Activated CD8-positive, alpha-beta T cell treated with anti-CD3 and anti-CD28 coated beads for 36 hours (primary cell): ENCODE measurements at regions not wholly inside any gene's neighbourhood (a gene's known extent, or its start where the extent isn't known, plus 50 kb on each side); places are given as distances from the start of the nearest gene placed in this dataset.

ENCODE experiments used
- ATAC-seq: fragments of 200-7000 bp; cut with Tn5 transposase; one replicate; pipeline ENCODE4 v1.10.0; 2021; ENCODE audit warnings: mild to moderate bottlenecking, moderate library complexity
- CTCF ChIA-PET: fragments of 350-600 bp; sonication (Branson Sonifier 250); formaldehyde crosslinking; loops from one replicate; lab custom pipeline; 2021; ENCODE audit warnings: antibody characterized with exemption; lab: Charles Lee
- POLR2A ChIA-PET: fragments of 350-600 bp; sonication (Branson Sonifier 250); formaldehyde crosslinking; loops from one replicate; lab custom pipeline; 2021; ENCODE audit warnings: antibody characterized with exemption; lab: Charles Lee
- DNase-seq: peaks from one replicate; pipeline ENCODE4 v3.0.0-alpha.2; 2020
- H3K27ac Mint-ChIP-seq: one replicate; pipeline ENCODE4 v1.8.0; 2021; ENCODE audit warnings: mild to moderate bottlenecking, mixed read lengths
- H3K27me3 Mint-ChIP-seq: one replicate; pipeline ENCODE4 v1.8.0; 2021; ENCODE audit warnings: mixed read lengths
- H3K36me3 Mint-ChIP-seq: one replicate; pipeline ENCODE4 v1.8.0; 2021; ENCODE audit warnings: low read depth, mixed read lengths
- H3K4me1 Mint-ChIP-seq: one replicate; pipeline ENCODE4 v1.8.0; 2021; ENCODE audit warnings: low read depth, mixed read lengths
- H3K4me3 Mint-ChIP-seq: one replicate; pipeline ENCODE4 v1.8.0; 2021; ENCODE audit warnings: mild to moderate bottlenecking, moderate library complexity, mixed read lengths
- H3K9me3 Mint-ChIP-seq: one replicate; pipeline ENCODE4 v1.8.0; 2021; ENCODE audit warnings: mixed read lengths
- CTCF ChIP-seq: fragments of 200-600 bp; IDR thresholded peaks from one replicate; pipeline ENCODE4 v1.8.0; 2022; ENCODE audit warnings: antibody characterized with exemption, mild to moderate bottlenecking
- intact Hi-C: fragments of 100-400 bp; cut with micrococcal nuclease; formaldehyde crosslinking; loops from one replicate; pipeline ENCODE4 v1.10.0; 2022

GRCh38 chr15:85976986-85977385 lies 102.7 kb upstream of the AGBL1 start:
- TF ChIP-seq CTCF: no peak
- Mint-ChIP-seq H3K36me3 (no peaks in the 10 kb centered on the region), H3K9me3 (peaks cover 6% of the 10 kb centered on the region), H3K27ac (no peak overlapping the region), H3K27me3 (peaks cover 9% of the 10 kb centered on the region), H3K4me1 (no peaks in the 10 kb centered on the region), H3K4me3 (no peak overlapping the region)
- ChIA-PET CTCF (no interaction called here), POLR2A (no interaction called here)
- DNase-seq: no peak
- ATAC-seq: no peak
- intact Hi-C loops: no loop called here

- intact Hi-C loops: no loop called here
- TF ChIP-seq CTCF: no peak
- no peaks in the 10 kb centered on the region for H3K36me3 Mint-ChIP-seq
- no peak overlapping the region for H3K4me3 Mint-ChIP-seq
- peaks cover 6% of the 10 kb centered on the region for H3K9me3 Mint-ChIP-seq
- no peak overlapping the region for H3K27ac Mint-ChIP-seq
- ChIA-PET CTCF (no interaction called here), POLR2A (no interaction called here)
- no peak for ATAC-seq
- peaks cover 9% of the 10 kb centered on the region for H3K27me3 Mint-ChIP-seq
- H3K4me1 Mint-ChIP-seq: no peaks in the 10 kb centered on the region
- DNase-seq: no peak
These were observed 102.1 kb upstream of the AGBL1 start for GRCh38 chr15:85977586-85977985.

GRCh38 chr15:85979929-85980328 lies 99.7 kb upstream of the AGBL1 start:
- Mint-ChIP-seq H3K27ac (no peak overlapping the region), H3K27me3 (peaks cover 7% of the 10 kb centered on the region), H3K4me1 (no peaks in the 10 kb centered on the region), H3K4me3 (no peak overlapping the region), H3K36me3 (no peaks in the 10 kb centered on the region), H3K9me3 (peaks cover 6% of the 10 kb centered on the region)
- DNase-seq (no peak), ATAC-seq (no peak)
- no peak for TF ChIP-seq CTCF
- POLR2A ChIA-PET: no interaction called here
- intact Hi-C loops: no loop called here
- CTCF ChIA-PET: no interaction called here

- ATAC-seq (no peak), DNase-seq (no peak)
- CTCF ChIA-PET: no interaction called here
- Mint-ChIP-seq H3K4me1 (no peaks in the 10 kb centered on the region), H3K9me3 (peaks cover 5% of the 10 kb centered on the region), H3K36me3 (no peaks in the 10 kb centered on the region), H3K27me3 (peaks cover 7% of the 10 kb centered on the region), H3K4me3 (no peak overlapping the region), H3K27ac (no peak overlapping the region)
- POLR2A ChIA-PET: no interaction called here
- intact Hi-C loops: no loop called here
- no peak for TF ChIP-seq CTCF
These were observed 98.7 kb upstream of the AGBL1 start for GRCh38 chr15:85980946-85981345.

- Mint-ChIP-seq H3K9me3 (no peaks in the 10 kb centered on the region), H3K27me3 (peaks cover 1% of the 10 kb centered on the region), H3K4me3 (no peak overlapping the region), H3K4me1 (no peaks in the 10 kb centered on the region), H3K27ac (no peak overlapping the region), H3K36me3 (no peaks in the 10 kb centered on the region)
- ChIA-PET POLR2A (no interaction called here), CTCF (interaction anchor here (0.8 kb wide), 1 partner anchor 414 kb away, joined by 3 read pairs; no protein-coding TSS in a partner anchor)
- no peak for DNase-seq
- no peak for TF ChIP-seq CTCF
- intact Hi-C loops: no loop called here
- ATAC-seq: no peak
These were observed 95.4 kb upstream of the AGBL1 start for GRCh38 chr15:85984241-85984640.
